HepG2 (cell line): ENCODE measurements at regions not wholly inside any gene's neighbourhood (a gene's known extent, or its start where the extent isn't known, plus 50 kb on each side); places are given as distances from the start of the nearest gene placed in this dataset.

Experiments
- ATAC-seq: fragments of 200-7000 bp; cut with Tn5 transposase; 3 replicates; pipeline ENCODE4 v1.9.1; 2020; ENCODE audit warnings: mild to moderate bottlenecking, moderate library complexity
- BruUV-seq: library from RNA; stranded (reverse); fragments of 400-500 nt; replicated peaks from 2 replicates; lab custom pipeline; 2021; lab: Mats Ljungman, UMichigan
- CTCF ChIA-PET: fragments of 300-600 bp; formaldehyde crosslinking; extraction: SDS; loops from one replicate; lab custom pipeline; 2021; ENCODE audit warnings: low total read pairs, inconsistent platforms, low intra/inter-chr PET ratio; lab: Yijun Ruan, JAX
- POLR2A ChIA-PET: fragments of 350-600 bp; sonication (Branson Sonifier 250); formaldehyde crosslinking; loops from one replicate; lab custom pipeline; 2020; ENCODE audit warnings: antibody characterized with exemption, inconsistent platforms; lab: Yijun Ruan, JAX
- DNase-seq: peaks from one replicate; pipeline ENCODE4 v3.0.0-alpha.2; 2015; ENCODE audit warnings: low spot score
- FAIRE-seq: peaks from 3 replicates; lab custom pipeline; 2011; peaks lifted over from hg19 to GRCh38; lab: Jason Lieb, UNC
- H2AFZ ChIP-seq: one replicate; pipeline ENCODE4 v1.6.1; 2011; ENCODE audit warnings: low read length, inconsistent platforms
- H3K27ac ChIP-seq: fragments of 300-600 bp; 3 replicates; pipeline ENCODE4 v1.8.0; 2011; ENCODE audit warnings: mixed run types, mild to moderate bottlenecking, mixed read lengths, low read length, inconsistent platforms; ENCODE audit not compliant: insufficient read depth; ENCODE audit errors: extremely low read length
- H3K27me3 ChIP-seq, 2 experiments: fragments of 200-600 bp in 1 of 2; 2 replicates in 1 of 2; 3 replicates in 1 of 2; pipeline versions ENCODE4 v1.6.0 to v1.8.0; 2011; ENCODE audit warnings: low read length in 2 of 2, mild to moderate bottlenecking in 2 of 2, moderate library complexity in 2 of 2, inconsistent platforms in 1 of 2; ENCODE audit not compliant: insufficient read depth in 2 of 2, control insufficient read depth in 1 of 2
- H3K36me3 ChIP-seq, 2 experiments: fragments of 200-600 bp in 1 of 2; replicated peaks in 1 of 2; 2 replicates in 1 of 2; 3 replicates in 1 of 2; pipeline versions ENCODE4 v1.5.1 to v1.8.0; 2011; ENCODE audit warnings: low read length in 2 of 2, inconsistent platforms in 1 of 2; ENCODE audit not compliant: insufficient read depth in 2 of 2, control insufficient read depth in 1 of 2
- H3K4me1 ChIP-seq: 2 replicates; pipeline ENCODE4 v1.5.1; 2012; ENCODE audit warnings: low read length, inconsistent platforms; ENCODE audit not compliant: insufficient read depth
- H3K4me2 ChIP-seq: 2 replicates; pipeline ENCODE4 v1.6.0; 2011; ENCODE audit warnings: low read depth, low read length, inconsistent platforms
- H3K4me3 ChIP-seq, 3 experiments: fragments of 200-600 bp in 1 of 3; sonication (generic), shearing (Covaris generic) in 1 of 3; replicated peaks in 1 of 3; 2 replicates each; pipeline ENCODE4 v1.5.1; 2011 to 2016; ENCODE audit warnings: low read length in 3 of 3, inconsistent platforms in 2 of 3, low read depth in 2 of 3, mild to moderate bottlenecking in 2 of 3, control low read depth in 1 of 3, mixed read lengths in 1 of 3; ENCODE audit not compliant: insufficient read depth in 1 of 3
- H3K79me2 ChIP-seq: one replicate; pipeline ENCODE4 v1.6.1; 2011; ENCODE audit warnings: low read length, inconsistent platforms; ENCODE audit not compliant: insufficient read depth
- H3K9ac ChIP-seq: 2 replicates; pipeline ENCODE4 v1.6.0; 2011; ENCODE audit warnings: mild to moderate bottlenecking, low read depth, low read length, inconsistent platforms; ENCODE audit not compliant: insufficient read depth
- H3K9me3 ChIP-seq: 2 replicates; pipeline ENCODE4 v1.5.1; 2012; ENCODE audit warnings: mild to moderate bottlenecking, low read length
- H4K20me1 ChIP-seq: 2 replicates; pipeline ENCODE4 v1.6.0; 2011; ENCODE audit warnings: inconsistent platforms, mild to moderate bottlenecking, low read length, moderate library complexity; ENCODE audit not compliant: insufficient read depth
- CEBPB ChIP-seq: IDR thresholded peaks from 2 replicates; pipeline ENCODE4 v1.6.1; 2011; ENCODE audit warnings: low read depth, low read length, improper control_type of control experiment, borderline replicate concordance
- CEBPZ ChIP-seq: IDR thresholded peaks from 2 replicates; pipeline ENCODE4 v1.6.1; 2012; ENCODE audit warnings: low read length, improper control_type of control experiment
- CSRNP1 ChIP-seq: sonication (generic); formaldehyde crosslinking; IDR thresholded peaks from 2 replicates; pipeline ENCODE4 v1.8.1; 2023; ENCODE audit warnings: mild to moderate bottlenecking, missing genetic modification reagents
- GATA4 ChIP-seq: sonication (generic); IDR thresholded peaks from 2 replicates; pipeline ENCODE4 v1.6.1; 2016; ENCODE audit warnings: antibody characterized with exemption, low read depth, borderline replicate concordance
- ZBTB7B ChIP-seq: sonication (generic); formaldehyde crosslinking; IDR thresholded peaks from 2 replicates; pipeline ENCODE4 v1.4.0; 2020; ENCODE audit warnings: missing genetic modification reagents
- ZNF567 ChIP-seq: sonication (generic); formaldehyde crosslinking; IDR thresholded peaks from 2 replicates; pipeline ENCODE4 v1.8.1; 2023; ENCODE audit warnings: mild to moderate bottlenecking, missing genetic modification reagents, borderline replicate concordance
- ZNF709 ChIP-seq: sonication (generic); formaldehyde crosslinking; IDR thresholded peaks from 2 replicates; pipeline ENCODE4 v1.5.0; 2020; ENCODE audit warnings: mild to moderate bottlenecking, missing genetic modification reagents
- WGBS: methylation state at CpG from one replicate; pipeline ENCODE4 v1.1.6; 2017; ENCODE audit warnings: low lambda C conversion rate; 5-methylcytosine and 5-hydroxymethylcytosine counted together
- in situ Hi-C: cut with HindIII; loops from 2 replicates; pipeline ENCODE4 v1.10.0; 2017; ENCODE audit warnings: low pct_unique_long_range_greater_than_20kb; ENCODE audit not compliant: extremely low pct_ligation_motif_present
- intact Hi-C: fragments of 100-400 bp; cut with micrococcal nuclease; formaldehyde crosslinking; loops from one replicate; pipeline ENCODE4 v1.10.0; 2022; ENCODE audit not compliant: unreplicated experiment

GRCh38 chrX:141455103-141455502 is 129.4 kb downstream of the SPANXA1 start:
- intact Hi-C loops = no loop called here
- no peaks in the 10 kb centered on the region for H3K79me2 ChIP-seq
- no peak for FAIRE-seq

GRCh38 chrX:141443922-141444321 is 140.6 kb downstream of the SPANXA1 start:
- no peak overlapping the region for H3K27ac ChIP-seq
- peaks cover 4% of the 10 kb centered on the region; the same call in 1 of the 2 replicates for H3K9me3 ChIP-seq
- CTCF ChIA-PET = no interaction called here
- no peak overlapping the region for H3K4me2 ChIP-seq
- no peak for FAIRE-seq
- intact Hi-C loops = no loop called here
- H3K27me3 ChIP-seq = no peaks in the 10 kb centered on the region
- no peak overlapping the region for H3K9ac ChIP-seq
- TF ChIP-seq GATA4 (no peak), CEBPZ (no peak), ZNF709 (CRISPR knock-in tag) (no peak), ZNF567 (CRISPR knock-in tag) (no peak), CSRNP1 (CRISPR knock-in tag) (no peak)
- TF ChIP-seq, all 625 proteins: peak for 0
- ATAC-seq = no peak
- WGBS = 0% methylated on average over 2 of the region's 2 CpGs
- Histone ChIP-seq H3K4me3 (no peak overlapping the region), H3K4me1 (no peaks in the 10 kb centered on the region), H2AFZ (no peak overlapping the region), H3K79me2 (no peaks in the 10 kb centered on the region), H4K20me1 (no peaks in the 10 kb centered on the region), H3K36me3 (no peaks in the 10 kb centered on the region)
- no peak for DNase-seq
- in situ Hi-C loops = no loop called here
- POLR2A ChIA-PET = no interaction called here
- no TSS peak for BruUV-seq

More at GRCh38 chrX:141455103-141455502, 129.4 kb downstream of the SPANXA1 start:
- DNase-seq = no peak
- no peaks in the 10 kb centered on the region for H3K27me3 ChIP-seq
- H3K36me3 ChIP-seq = no peaks in the 10 kb centered on the region
- H2AFZ ChIP-seq = no peak overlapping the region
- no TSS peak for BruUV-seq
- H4K20me1 ChIP-seq = no peaks in the 10 kb centered on the region
- peaks cover 11% of the 10 kb centered on the region for H3K9me3 ChIP-seq
- in situ Hi-C loops = no loop called here
- H3K4me1 ChIP-seq = no peaks in the 10 kb centered on the region
- ChIA-PET POLR2A (no interaction called here), CTCF (no interaction called here)
- H3K4me3 ChIP-seq = no peak overlapping the region
- no peak for ATAC-seq
- no peak overlapping the region for H3K4me2 ChIP-seq
- no peak overlapping the region for H3K27ac ChIP-seq
- 91% methylated on average over 2 of the region's 2 CpGs for WGBS
- no peak for TF ChIP-seq ZBTB7B (CRISPR knock-in tag)
- peak; percentile 40; the same call in 1 of the 2 replicates for TF ChIP-seq CEBPB
- H3K9ac ChIP-seq = no peak overlapping the region
